HG02970 (cell line): ENCODE measurements at regions not wholly inside any gene's neighbourhood (a gene's known extent, or its start where the extent isn't known, plus 50 kb on each side); places are given as distances from the start of the nearest gene placed in this dataset.

Source experiments
- ATAC-seq: cut with Tn5 transposase; IDR thresholded peaks from one replicate; pipeline ENCODE4 v1.9.1; 2021; ENCODE audit warnings: mild to moderate bottlenecking, moderate library complexity, moderate number of reproducible peaks; ENCODE audit not compliant: unreplicated experiment, low FRiP score

DNA sequence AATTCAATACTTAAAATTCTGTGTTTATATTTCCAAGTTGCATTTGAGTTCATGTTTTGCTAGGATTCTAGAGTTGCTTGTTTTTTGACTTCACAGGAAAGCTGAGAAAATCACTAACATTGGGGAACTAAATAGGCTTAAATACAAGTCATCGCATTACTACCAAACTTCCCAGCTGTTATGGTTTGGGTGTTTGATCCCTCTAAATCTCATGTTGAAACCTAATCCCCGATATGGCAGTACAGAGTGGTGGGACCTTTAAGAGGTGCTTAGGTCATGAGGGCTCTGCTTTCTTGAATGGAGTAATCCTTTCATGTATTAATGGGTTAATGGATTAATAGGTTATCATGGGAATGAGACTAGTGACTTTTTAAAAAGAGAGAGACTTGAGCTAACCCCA, 77.2 kb upstream of the ARPP21 start:
- ATAC-seq = no peak

DNA sequence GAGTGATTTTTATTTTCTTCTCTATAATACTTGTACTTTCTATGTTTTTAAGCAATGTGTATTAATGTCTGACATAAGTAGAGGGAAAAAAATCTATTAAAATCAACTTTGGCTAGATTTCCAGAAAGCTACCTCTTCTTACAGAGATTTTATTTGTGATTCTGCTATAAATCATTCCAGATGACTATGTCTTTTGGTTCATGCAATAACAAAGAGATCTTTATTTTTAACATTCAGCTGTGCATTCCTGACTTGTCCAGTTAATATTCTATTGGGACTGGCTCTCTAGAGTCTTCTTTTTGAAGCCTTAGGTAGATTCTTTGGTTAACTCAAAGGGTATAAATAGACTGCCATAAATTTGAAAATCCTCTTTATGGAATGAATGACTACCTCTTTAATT, 74.3 kb upstream of the ARPP21 start:
- no peak for ATAC-seq
